Osteocyte (in vitro differentiated cells): ENCODE measurements at regions not wholly inside any gene's neighbourhood (a gene's known extent, or its start where the extent isn't known, plus 50 kb on each side); places are given as distances from the start of the nearest gene placed in this dataset.

Experiments
- DNase-seq: peaks from one replicate; pipeline ENCODE4 v3.0.0; 2021; ENCODE audit warnings: mixed read lengths; ENCODE audit not compliant: unreplicated experiment; ENCODE audit errors: extremely low spot score
- H3K27ac Mint-ChIP-seq: one replicate; pipeline ENCODE4 v1.8.0; 2021; ENCODE audit warnings: mild to moderate bottlenecking, mixed read lengths; ENCODE audit not compliant: unreplicated experiment
- H3K27me3 Mint-ChIP-seq: one replicate; pipeline ENCODE4 v1.8.0; 2021; ENCODE audit warnings: mixed read lengths; ENCODE audit not compliant: unreplicated experiment
- H3K36me3 Mint-ChIP-seq: one replicate; pipeline ENCODE4 v1.8.0; 2021; ENCODE audit warnings: mixed read lengths; ENCODE audit not compliant: unreplicated experiment
- H3K4me1 Mint-ChIP-seq: one replicate; pipeline ENCODE4 v1.8.0; 2021; ENCODE audit warnings: mixed read lengths; ENCODE audit not compliant: unreplicated experiment
- H3K4me3 Mint-ChIP-seq: one replicate; pipeline ENCODE4 v1.8.0; 2021; ENCODE audit warnings: mild to moderate bottlenecking, moderate library complexity, mixed read lengths; ENCODE audit not compliant: unreplicated experiment
- H3K9me3 Mint-ChIP-seq: one replicate; pipeline ENCODE4 v1.8.0; 2021; ENCODE audit warnings: mixed read lengths; ENCODE audit not compliant: unreplicated experiment
- TF ChIP-seq, protein P1 (sequence below): fragments of 200-600 bp; sonication (generic); IDR thresholded peaks from 2 replicates; pipeline ENCODE4 v1.5.0; 2021; ENCODE audit warnings: antibody characterized with exemption, mild to moderate bottlenecking, moderate library complexity

GRCh38 chrX:20481632-20482031 is 214.9 kb upstream of the RPS6KA3 start:
- TF ChIP-seq, protein P1, sequence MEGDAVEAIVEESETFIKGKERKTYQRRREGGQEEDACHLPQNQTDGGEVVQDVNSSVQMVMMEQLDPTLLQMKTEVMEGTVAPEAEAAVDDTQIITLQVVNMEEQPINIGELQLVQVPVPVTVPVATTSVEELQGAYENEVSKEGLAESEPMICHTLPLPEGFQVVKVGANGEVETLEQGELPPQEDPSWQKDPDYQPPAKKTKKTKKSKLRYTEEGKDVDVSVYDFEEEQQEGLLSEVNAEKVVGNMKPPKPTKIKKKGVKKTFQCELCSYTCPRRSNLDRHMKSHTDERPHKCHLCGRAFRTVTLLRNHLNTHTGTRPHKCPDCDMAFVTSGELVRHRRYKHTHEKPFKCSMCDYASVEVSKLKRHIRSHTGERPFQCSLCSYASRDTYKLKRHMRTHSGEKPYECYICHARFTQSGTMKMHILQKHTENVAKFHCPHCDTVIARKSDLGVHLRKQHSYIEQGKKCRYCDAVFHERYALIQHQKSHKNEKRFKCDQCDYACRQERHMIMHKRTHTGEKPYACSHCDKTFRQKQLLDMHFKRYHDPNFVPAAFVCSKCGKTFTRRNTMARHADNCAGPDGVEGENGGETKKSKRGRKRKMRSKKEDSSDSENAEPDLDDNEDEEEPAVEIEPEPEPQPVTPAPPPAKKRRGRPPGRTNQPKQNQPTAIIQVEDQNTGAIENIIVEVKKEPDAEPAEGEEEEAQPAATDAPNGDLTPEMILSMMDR: no peak
- Mint-ChIP-seq H3K27ac (no peak overlapping the region), H3K4me3 (no peak overlapping the region), H3K36me3 (no peaks in the 10 kb centered on the region), H3K27me3 (no peaks in the 10 kb centered on the region), H3K4me1 (no peaks in the 10 kb centered on the region), H3K9me3 (peaks cover 3% of the 10 kb centered on the region)
- DNase-seq: no peak

GRCh38 chrX:20479896-20480295 is 213.2 kb upstream of the RPS6KA3 start:
- Mint-ChIP-seq H3K4me1 (no peaks in the 10 kb centered on the region), H3K27me3 (no peaks in the 10 kb centered on the region), H3K9me3 (peaks cover 3% of the 10 kb centered on the region), H3K27ac (no peak overlapping the region), H3K36me3 (no peaks in the 10 kb centered on the region), H3K4me3 (no peak overlapping the region)
- DNase-seq: no peak
- TF ChIP-seq, protein P1: no peak

DNA sequence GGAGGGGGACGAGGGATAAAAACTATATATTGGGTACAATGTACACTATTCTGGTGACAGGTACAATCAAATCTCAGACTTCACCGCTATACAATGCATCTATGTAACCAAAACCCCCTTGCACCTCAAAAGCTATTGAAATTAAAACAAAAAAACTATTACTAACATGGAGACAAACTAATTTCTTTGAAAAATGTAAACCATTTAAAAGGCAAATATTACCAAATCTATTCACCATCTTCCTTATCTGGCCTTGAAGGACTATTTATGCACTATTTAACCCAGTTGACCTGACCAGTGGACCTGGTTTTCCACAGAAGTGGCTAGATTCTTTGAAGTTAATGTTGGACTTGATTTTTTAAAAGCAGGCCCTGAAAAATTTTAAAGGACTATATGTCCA is 212.3 kb upstream of the RPS6KA3 start:
- no peak for DNase-seq
- TF ChIP-seq, protein P1: no peak
- Mint-ChIP-seq H3K4me3 (no peak overlapping the region), H3K4me1 (no peaks in the 10 kb centered on the region), H3K36me3 (no peaks in the 10 kb centered on the region), H3K27ac (no peak overlapping the region), H3K9me3 (peaks cover 3% of the 10 kb centered on the region), H3K27me3 (no peaks in the 10 kb centered on the region)

DNA sequence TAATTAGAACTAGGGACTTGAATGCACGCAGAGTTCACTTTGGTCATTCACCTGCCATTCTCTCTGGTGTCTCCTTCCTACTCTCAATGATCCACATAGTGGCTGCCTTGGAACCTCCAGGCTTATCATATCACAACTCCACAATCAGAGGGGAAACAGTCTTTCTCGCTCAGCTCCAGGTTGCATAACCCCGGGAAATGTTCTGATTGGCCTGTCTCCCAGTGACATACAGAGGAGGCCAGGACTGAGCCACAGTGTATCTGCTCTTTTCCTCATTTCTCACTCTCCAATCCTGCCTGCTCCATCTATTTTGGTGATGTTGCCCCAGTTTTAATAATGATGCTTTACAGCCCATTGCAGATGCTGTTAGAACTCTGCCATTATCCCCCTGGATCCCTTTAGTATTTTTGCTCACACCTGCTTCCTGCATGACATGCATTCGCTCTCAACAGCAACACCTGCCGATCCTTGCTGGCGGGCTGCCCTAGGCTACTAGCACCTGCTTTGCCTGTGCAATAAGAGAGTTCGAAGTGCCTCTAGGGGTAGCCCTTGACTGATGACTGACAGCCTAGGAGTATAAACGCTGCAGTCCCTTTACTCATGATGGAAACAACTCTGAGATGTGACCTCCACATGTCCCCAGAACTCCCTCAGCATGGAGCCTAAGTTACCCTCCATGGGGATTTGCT is 211.3 kb upstream of the RPS6KA3 start:
- Mint-ChIP-seq H3K4me3 (no peak overlapping the region), H3K27ac (no peak overlapping the region), H3K36me3 (no peaks in the 10 kb centered on the region), H3K27me3 (no peaks in the 10 kb centered on the region), H3K4me1 (no peaks in the 10 kb centered on the region), H3K9me3 (no peaks in the 10 kb centered on the region)
- TF ChIP-seq, protein P1: no peak
- DNase-seq: no peak

- Mint-ChIP-seq H3K9me3 (no peaks in the 10 kb centered on the region), H3K27ac (no peak overlapping the region), H3K4me3 (no peak overlapping the region), H3K27me3 (no peaks in the 10 kb centered on the region), H3K4me1 (no peaks in the 10 kb centered on the region), H3K36me3 (no peaks in the 10 kb centered on the region)
- DNase-seq: no peak
- TF ChIP-seq, protein P1: no peak
Measured at GRCh38 chrX:20477219-20477618, 210.5 kb upstream of the RPS6KA3 start.
